A549 (cell line): ENCODE measurements at regions not wholly inside any gene's neighbourhood (a gene's known extent, or its start where the extent isn't known, plus 50 kb on each side); places are given as distances from the start of the nearest gene placed in this dataset.
"Not testable (repeated sequence)": the region's sequence is repeated elsewhere in the genome, so short reads cannot be mapped to it uniquely, and the experiment has no call there.

ENCODE experiments used
- CEBPB ChIP-seq, 2 experiments: fragments of >200 bp in 1 of 2; sonication (Bioruptor Twin) in 1 of 2; formaldehyde crosslinking in 1 of 2; IDR thresholded peaks; 2 replicates each; pipeline ENCODE4 v1.6.1; 2012 to 2016
- CTCF ChIP-seq: fragments of >200 bp; sonication (Bioruptor Twin); formaldehyde crosslinking; IDR thresholded peaks from 3 replicates; pipeline ENCODE4 v1.5.1; 2016
- EHMT2 ChIP-seq: fragments of 200-600 bp; sonication (generic); IDR thresholded peaks from 2 replicates; pipeline ENCODE4 v1.6.1; 2016; ENCODE audit warnings: antibody characterized with exemption, low read depth, mild to moderate bottlenecking, moderate library complexity
- EP300 ChIP-seq, 2 experiments: fragments of >200 bp; sonication (Bioruptor Twin); formaldehyde crosslinking; IDR thresholded peaks; 2 replicates in 1 of 2; 3 replicates in 1 of 2; pipeline ENCODE4 v1.6.1; 2016 to 2017
- HMGXB4 ChIP-seq: fragments of 250-450 bp; sonication (Bioruptor Pico); IDR thresholded peaks from 2 replicates; pipeline ENCODE4 v1.5.0; 2021; ENCODE audit warnings: mild to moderate bottlenecking, moderate library complexity, borderline replicate concordance
- MAFK ChIP-seq: fragments of 450-650 bp; IDR thresholded peaks from 2 replicates; pipeline ENCODE4 v1.6.1; 2014; ENCODE audit not compliant: partially characterized antibody
- MYC ChIP-seq: IDR thresholded peaks from 2 replicates; pipeline ENCODE4 v1.6.1; 2012; ENCODE audit warnings: mild to moderate bottlenecking, inconsistent platforms, low read length, improper control_type of control experiment, borderline replicate concordance
- POLR2A ChIP-seq: IDR thresholded peaks from 2 replicates; pipeline ENCODE4 v1.6.1; 2012; ENCODE audit warnings: mild to moderate bottlenecking, low read length
- POLR2AphosphoS2 ChIP-seq: conservative IDR thresholded peaks from 2 replicates; pipeline ENCODE4 v1.6.1; 2012; ENCODE audit warnings: low read length, improper control_type of control experiment, inconsistent platforms
- RAD21 ChIP-seq, 2 experiments: fragments of >200 bp in 1 of 2; sonication (Bioruptor Twin) in 1 of 2; formaldehyde crosslinking in 1 of 2; IDR thresholded peaks in 1 of 2; conservative IDR thresholded peaks in 1 of 2; 2 replicates in 1 of 2; 3 replicates in 1 of 2; pipeline ENCODE4 v1.6.1; 2012 to 2018; ENCODE audit warnings: inconsistent platforms in 1 of 2

DNA sequence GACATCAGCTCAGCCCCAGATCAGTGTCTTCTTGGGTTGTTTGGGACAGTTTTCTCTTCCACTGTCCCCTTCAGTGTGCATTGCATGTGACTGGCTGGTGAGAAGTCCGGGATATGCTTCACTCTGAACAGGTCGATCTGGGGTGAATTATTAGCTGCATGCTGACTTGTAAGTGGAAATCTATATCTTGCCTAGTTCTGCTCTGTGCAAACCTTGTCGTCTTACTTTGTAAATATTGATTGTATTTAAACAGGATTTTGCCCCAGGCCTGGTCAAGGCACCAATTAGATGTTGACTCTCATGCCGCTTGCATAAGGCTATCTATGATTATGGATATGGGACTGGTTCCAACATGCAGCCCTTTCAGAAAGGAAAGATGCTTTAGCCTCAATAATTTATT, 669.7 kb downstream of the TYW1 start:
- TF ChIP-seq CTCF; HMGXB4 (CRISPR knock-in tag); POLR2AphosphoS2; POLR2A; CEBPB (IDR thresholded peaks at IDR 0.05); EHMT2; MAFK; RAD21 (conservative IDR thresholded peaks at IDR 0.05 in 1 of 2, IDR thresholded peaks at IDR 0.05 in 1 of 2); MYC; EP300 (IDR thresholded peaks at IDR 0.05): not testable (repeated sequence)
